ENCODE measurements at regions not wholly inside any gene's neighbourhood (a gene's known extent, or its start where the extent isn't known, plus 50 kb on each side); places are given as distances from the start of the nearest gene placed in this dataset.
"Not testable (repeated sequence)": the region's sequence is repeated elsewhere in the genome, so short reads cannot be mapped to it uniquely, and the experiment has no call there.

- DNase-seq (ENCODE audit: low read depth) = no peak
These were observed 709.9 kb downstream of the TFAP2A start for GRCh38 chr6:9704989-9705388.

- DNase-seq (ENCODE audit: low read depth) = no peak
These were observed 712.0 kb downstream of the TFAP2A start for GRCh38 chr6:9702914-9703313.

- DNase-seq (ENCODE audit: low read depth) = no peak
These were observed 715.0 kb downstream of the TFAP2A start for GRCh38 chr6:9699888-9700287.

- DNase-seq (ENCODE audit: low read depth) = no peak
These were observed 717.5 kb downstream of the TFAP2A start for GRCh38 chr6:9697263-9697931.

- DNase-seq (ENCODE audit: low read depth) = no peak
These were observed 724.5 kb downstream of the TFAP2A start for GRCh38 chr6:9690388-9690787.

GRCh38 chr6:9680727-9681126 is 734.1 kb downstream of the TFAP2A start:
- DNase-seq (ENCODE audit: low read depth) = not testable (repeated sequence)

- DNase-seq (ENCODE audit: low read depth) = no peak
These were observed 739.8 kb downstream of the TFAP2A start for GRCh38 chr6:9675122-9675521.

- no peak for DNase-seq (ENCODE audit: low read depth)
These were observed 755.0 kb downstream of the TFAP2A start for GRCh38 chr6:9659848-9660247.

- peak; percentile 84 for DNase-seq (ENCODE audit: low read depth)
These were observed 756.9 kb downstream of the TFAP2A start for GRCh38 chr6:9657994-9658393.

GRCh38 chr6:9647599-9647998 is 767.3 kb downstream of the TFAP2A start:
- peak; percentile 49 for DNase-seq (ENCODE audit: low read depth)

- DNase-seq (ENCODE audit: low read depth) = peak; percentile 9
These were observed 767.8 kb downstream of the TFAP2A start for GRCh38 chr6:9647071-9647445.

- DNase-seq (ENCODE audit: low read depth) = peak; percentile 86
These were observed 768.4 kb downstream of the TFAP2A start for GRCh38 chr6:9646342-9647070.

- DNase-seq (ENCODE audit: low read depth) = no peak
These were observed 776.0 kb downstream of the TFAP2A start for GRCh38 chr6:9638861-9639260.

- DNase-seq (ENCODE audit: low read depth) = no peak
These were observed 780.1 kb downstream of the TFAP2A start for GRCh38 chr6:9634776-9635175.

- DNase-seq (ENCODE audit: low read depth) = no peak
These were observed 782.8 kb downstream of the TFAP2A start for GRCh38 chr6:9632026-9632425.

- DNase-seq (ENCODE audit: low read depth) = peak; percentile 58
These were observed 786.1 kb downstream of the TFAP2A start for GRCh38 chr6:9628819-9629218.

- no peak for DNase-seq (ENCODE audit: low read depth)
These were observed 787.0 kb downstream of the TFAP2A start for GRCh38 chr6:9627916-9628315.

GRCh38 chr6:9623985-9624384 is 790.9 kb downstream of the TFAP2A start:
- DNase-seq (ENCODE audit: low read depth) = peak; percentile 17

- no peak for DNase-seq (ENCODE audit: low read depth)
These were observed 791.5 kb downstream of the TFAP2A start for GRCh38 chr6:9623228-9623832.

- no peak for DNase-seq (ENCODE audit: low read depth)
These were observed 793.6 kb downstream of the TFAP2A start for GRCh38 chr6:9621276-9621675.

GRCh38 chr6:9620687-9621086 is 794.2 kb downstream of the TFAP2A start:
- no peak for DNase-seq (ENCODE audit: low read depth)

- DNase-seq (ENCODE audit: low read depth) = peak; percentile 15
These were observed 794.6 kb downstream of the TFAP2A start for GRCh38 chr6:9620263-9620662.

GRCh38 chr6:9614778-9615177 is 800.1 kb downstream of the TFAP2A start:
- DNase-seq (ENCODE audit: low read depth) = no peak

Measured in iris pigment epithelial cell (primary cell).